HCT116 (cell line): ENCODE measurements at regions not wholly inside any gene's neighbourhood (a gene's known extent, or its start where the extent isn't known, plus 50 kb on each side); places are given as distances from the start of the nearest gene placed in this dataset.

Experiments
- ATAC-seq: fragments of 200-7000 bp; cut with Tn5 transposase; 2 replicates; pipeline ENCODE4 v1.9.1; 2020; ENCODE audit warnings: mild to moderate bottlenecking, moderate library complexity
- BruUV-seq: library from RNA; stranded (reverse); fragments of 400-500 nt; replicated peaks from 2 replicates; lab custom pipeline; 2021; lab: Mats Ljungman, UMichigan
- CTCF ChIA-PET: fragments of 300-600 bp; sonication (Branson Sonifier 250); formaldehyde crosslinking; loops from one replicate; lab custom pipeline; 2021; ENCODE audit warnings: antibody characterized with exemption; lab: Charles Lee
- POLR2A ChIA-PET: fragments of 300-600, 350-600 bp; sonication (Branson Sonifier 250); formaldehyde crosslinking; loops from one replicate; lab custom pipeline; 2021; ENCODE audit warnings: antibody characterized with exemption; lab: Charles Lee
- RAD21 ChIA-PET, 2 experiments: fragments of 300-600 bp; sonication (Branson Sonifier 250); formaldehyde crosslinking; loops; one replicate each; lab custom pipeline; 2023; ENCODE audit warnings: low total read pairs in 2 of 2; ENCODE audit not compliant: uncharacterized antibody in 2 of 2, unreplicated experiment in 2 of 2, low non-redundant PET in 1 of 2; lab: Charles Lee
- DNase-seq: peaks from one replicate; pipeline ENCODE4 v3.0.0-alpha.2; 2010; ENCODE audit warnings: low read depth, low spot score
- H2AFZ ChIP-seq: fragments of 200-600 bp; shearing (Covaris generic), sonication (generic); 2 replicates; pipeline ENCODE4 v1.6.1; 2017; ENCODE audit warnings: low read depth, mixed run types, mixed read lengths, antibody characterized with exemption, low read length; ENCODE audit not compliant: poor library complexity, severe bottlenecking
- H3K27ac ChIP-seq: 2 replicates; pipeline ENCODE4 v1.5.1; 2012; ENCODE audit warnings: low read depth, low read length
- H3K27me3 ChIP-seq: fragments of 200-600 bp; sonication (generic); 2 replicates; pipeline ENCODE4 v1.6.1; 2016; ENCODE audit warnings: mixed run types, low read length, mixed read lengths; ENCODE audit not compliant: insufficient read depth
- H3K36me3 ChIP-seq, 2 experiments: fragments of 200-500 bp in 1 of 2; fragments of 200-600 bp in 1 of 2; sonication (Bioruptor generic) in 1 of 2; sonication (generic) in 1 of 2; 2 replicates each; pipeline versions ENCODE4 v1.5.1 to v1.6.1; 2014 to 2016; ENCODE audit warnings: low read length in 2 of 2, inconsistent platforms in 1 of 2, mixed read lengths in 1 of 2, mixed run types in 1 of 2; ENCODE audit not compliant: insufficient read depth in 2 of 2, control insufficient read depth in 1 of 2
- H3K4me1 ChIP-seq, 2 experiments: fragments of 200-600 bp in 1 of 2; sonication (generic) in 1 of 2; 2 replicates each; pipeline versions ENCODE4 v1.5.1 to v1.6.1; 2012 to 2017; ENCODE audit warnings: low read length in 2 of 2, inconsistent platforms in 1 of 2, mild to moderate bottlenecking in 1 of 2, mixed read lengths in 1 of 2, mixed run types in 1 of 2, moderate library complexity in 1 of 2; ENCODE audit not compliant: insufficient read depth in 2 of 2, control insufficient read depth in 1 of 2
- H3K4me2 ChIP-seq: fragments of 200-600 bp; sonication (generic); 2 replicates; pipeline ENCODE4 v1.6.1; 2017; ENCODE audit warnings: mixed run types, low read length, mixed read lengths
- H3K4me3 ChIP-seq, 2 experiments: fragments of 200-600 bp in 1 of 2; sonication (generic) in 1 of 2; replicated peaks in 1 of 2; 2 replicates each; pipeline ENCODE4 v1.5.1; 2011 to 2016; ENCODE audit warnings: low read length in 2 of 2, control low read depth in 1 of 2, low read depth in 1 of 2, mild to moderate bottlenecking in 1 of 2, mixed read lengths in 1 of 2, mixed run types in 1 of 2
- H3K79me2 ChIP-seq: fragments of 200-600 bp; sonication (generic); 2 replicates; pipeline ENCODE4 v1.6.1; 2017; ENCODE audit warnings: mild to moderate bottlenecking, mixed run types, low read length, moderate library complexity, mixed read lengths; ENCODE audit not compliant: insufficient read depth
- H3K9ac ChIP-seq: fragments of 200-600 bp; sonication (generic); 2 replicates; pipeline ENCODE4 v1.6.1; 2016; ENCODE audit warnings: low read length, mixed read lengths
- H3K9me2 ChIP-seq: fragments of 200-600 bp; sonication (generic), shearing (Covaris generic); 2 replicates; pipeline ENCODE4 v1.6.1; 2017; ENCODE audit warnings: mixed run types, mild to moderate bottlenecking, moderate library complexity; ENCODE audit not compliant: insufficient read depth
- H3K9me3 ChIP-seq, 2 experiments: fragments of 200-500 bp in 1 of 2; fragments of 200-600 bp in 1 of 2; sonication (Bioruptor generic) in 1 of 2; sonication (generic) in 1 of 2; 2 replicates each; pipeline ENCODE4 v1.6.1; 2014 to 2017; ENCODE audit warnings: low read length in 2 of 2, mixed read lengths in 2 of 2, inconsistent platforms in 1 of 2, low read depth in 1 of 2, mild to moderate bottlenecking in 1 of 2, mixed run types in 1 of 2, moderate library complexity in 1 of 2; ENCODE audit not compliant: control insufficient read depth in 1 of 2, insufficient read depth in 1 of 2
- H4K20me1 ChIP-seq: fragments of 200-600 bp; sonication (generic), shearing (Covaris generic); 2 replicates; pipeline ENCODE4 v1.6.1; 2017; ENCODE audit warnings: mixed run types, mild to moderate bottlenecking, moderate library complexity; ENCODE audit not compliant: insufficient read depth
- CBX3 ChIP-seq: IDR thresholded peaks from 2 replicates; pipeline ENCODE4 v1.6.1; 2012; ENCODE audit warnings: low read depth
- CEBPB ChIP-seq: IDR thresholded peaks from 2 replicates; pipeline ENCODE4 v1.6.1; 2012; ENCODE audit warnings: low read depth
- EGR1 ChIP-seq: IDR thresholded peaks from 2 replicates; pipeline ENCODE4 v1.6.1; 2012; ENCODE audit warnings: low read depth
- ELF1 ChIP-seq: IDR thresholded peaks from 2 replicates; pipeline ENCODE4 v1.6.1; 2012; ENCODE audit warnings: low read depth, borderline replicate concordance
- EZH2 ChIP-seq: fragments of 200-600 bp; sonication (generic); IDR thresholded peaks from 2 replicates; pipeline ENCODE4 v1.6.1; 2017; ENCODE audit warnings: antibody characterized with exemption, mixed run types
- EZH2phosphoT487 ChIP-seq: fragments of 200-600 bp; IDR thresholded peaks from 2 replicates; pipeline ENCODE4 v1.6.1; 2018; ENCODE audit warnings: antibody characterized with exemption, borderline replicate concordance
- POLR2A ChIP-seq: IDR thresholded peaks from 2 replicates; pipeline ENCODE4 v1.7.0; 2011; ENCODE audit warnings: borderline replicate concordance; ENCODE audit not compliant: insufficient read depth, insufficient read length; ENCODE audit errors: extremely low read depth
- RAD21 ChIP-seq: IDR thresholded peaks from 2 replicates; pipeline ENCODE4 v1.6.1; 2012; ENCODE audit warnings: low read depth, mild to moderate bottlenecking
- SP1 ChIP-seq: IDR thresholded peaks from 2 replicates; pipeline ENCODE4 v1.6.1; 2012; ENCODE audit warnings: low read depth
- SRF ChIP-seq: IDR thresholded peaks from 2 replicates; pipeline ENCODE4 v1.6.1; 2012; ENCODE audit warnings: low read depth
- TCF7L2 ChIP-seq: IDR thresholded peaks from 2 replicates; pipeline ENCODE4 v1.7.0; 2011; ENCODE audit warnings: borderline replicate concordance, inconsistent platforms; ENCODE audit not compliant: insufficient read depth, insufficient read length; ENCODE audit errors: extremely low read depth
- YY1 ChIP-seq: IDR thresholded peaks from 2 replicates; pipeline ENCODE4 v1.6.1; 2011; ENCODE audit warnings: low read length, low read depth, moderate library complexity, mild to moderate bottlenecking; ENCODE audit not compliant: insufficient replicate concordance; ENCODE audit errors: extremely low read depth
- ZFX ChIP-seq: fragments of 450-650 bp; IDR thresholded peaks from 2 replicates; pipeline ENCODE4 v1.6.1; 2017
- ZNF274 ChIP-seq: fragments of 200-500 bp; sonication (Bioruptor generic); IDR thresholded peaks from 2 replicates; pipeline ENCODE4 v1.6.1; 2014; ENCODE audit warnings: mild to moderate bottlenecking, low read depth, low read length, inconsistent platforms
- intact Hi-C: fragments of 100-400 bp; cut with micrococcal nuclease; formaldehyde crosslinking; loops from 2 replicates; pipeline ENCODE4 v1.10.0; 2022
- TF ChIP-seq, protein P1 (sequence below): IDR thresholded peaks from 2 replicates; pipeline ENCODE4 v1.6.1; 2012; ENCODE audit warnings: low read depth
- TF ChIP-seq, protein P2 (sequence below): IDR thresholded peaks from 2 replicates; pipeline ENCODE4 v1.6.1; 2011; ENCODE audit warnings: mild to moderate bottlenecking, low read length, moderate library complexity; ENCODE audit not compliant: insufficient replicate concordance; ENCODE audit errors: extremely low read depth
- TF ChIP-seq, protein P3 (sequence below): IDR thresholded peaks from 2 replicates; pipeline ENCODE4 v1.6.1; 2012
- TF ChIP-seq, protein P4 (sequence below), 3 experiments: fragments of 200-600 bp in 1 of 3; sonication (generic) in 1 of 3; IDR thresholded peaks in 2 of 3; conservative IDR thresholded peaks in 1 of 3; 2 replicates each; pipeline ENCODE4 v1.5.1; 2012 to 2017; ENCODE audit warnings: low read depth in 2 of 3, low read length in 2 of 3, antibody characterized with exemption in 1 of 3, borderline replicate concordance in 1 of 3, control low read depth in 1 of 3, mild to moderate bottlenecking in 1 of 3, mixed read lengths in 1 of 3, mixed run types in 1 of 3, moderate library complexity in 1 of 3; ENCODE audit not compliant: insufficient read depth in 1 of 3
- TF ChIP-seq, protein P5 (sequence below): IDR thresholded peaks from 2 replicates; pipeline ENCODE4 v1.6.1; 2012

DNA sequence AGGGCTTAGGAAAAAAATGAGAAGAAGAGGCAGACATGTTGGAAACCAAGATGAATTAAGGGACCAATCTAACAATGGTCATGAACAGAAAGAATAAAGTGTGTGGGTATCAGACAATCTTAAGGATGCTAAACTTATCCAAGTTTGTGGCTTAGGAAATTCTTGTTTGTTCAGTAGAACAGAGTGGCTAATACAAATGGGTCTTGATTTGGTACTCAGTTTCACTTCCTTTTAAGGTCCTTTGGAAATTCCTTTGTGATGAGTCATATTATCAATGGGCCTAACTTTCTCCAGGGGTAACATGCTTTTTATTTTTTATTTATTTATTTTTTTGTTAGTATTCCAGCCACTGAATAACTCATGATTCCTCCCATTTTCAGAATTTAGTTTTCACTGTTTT lies 1154.7 kb upstream of the FLRT2 start:
- TF ChIP-seq EZH2, result no peak
- no peak for TF ChIP-seq POLR2A
- TF ChIP-seq, protein P1, sequence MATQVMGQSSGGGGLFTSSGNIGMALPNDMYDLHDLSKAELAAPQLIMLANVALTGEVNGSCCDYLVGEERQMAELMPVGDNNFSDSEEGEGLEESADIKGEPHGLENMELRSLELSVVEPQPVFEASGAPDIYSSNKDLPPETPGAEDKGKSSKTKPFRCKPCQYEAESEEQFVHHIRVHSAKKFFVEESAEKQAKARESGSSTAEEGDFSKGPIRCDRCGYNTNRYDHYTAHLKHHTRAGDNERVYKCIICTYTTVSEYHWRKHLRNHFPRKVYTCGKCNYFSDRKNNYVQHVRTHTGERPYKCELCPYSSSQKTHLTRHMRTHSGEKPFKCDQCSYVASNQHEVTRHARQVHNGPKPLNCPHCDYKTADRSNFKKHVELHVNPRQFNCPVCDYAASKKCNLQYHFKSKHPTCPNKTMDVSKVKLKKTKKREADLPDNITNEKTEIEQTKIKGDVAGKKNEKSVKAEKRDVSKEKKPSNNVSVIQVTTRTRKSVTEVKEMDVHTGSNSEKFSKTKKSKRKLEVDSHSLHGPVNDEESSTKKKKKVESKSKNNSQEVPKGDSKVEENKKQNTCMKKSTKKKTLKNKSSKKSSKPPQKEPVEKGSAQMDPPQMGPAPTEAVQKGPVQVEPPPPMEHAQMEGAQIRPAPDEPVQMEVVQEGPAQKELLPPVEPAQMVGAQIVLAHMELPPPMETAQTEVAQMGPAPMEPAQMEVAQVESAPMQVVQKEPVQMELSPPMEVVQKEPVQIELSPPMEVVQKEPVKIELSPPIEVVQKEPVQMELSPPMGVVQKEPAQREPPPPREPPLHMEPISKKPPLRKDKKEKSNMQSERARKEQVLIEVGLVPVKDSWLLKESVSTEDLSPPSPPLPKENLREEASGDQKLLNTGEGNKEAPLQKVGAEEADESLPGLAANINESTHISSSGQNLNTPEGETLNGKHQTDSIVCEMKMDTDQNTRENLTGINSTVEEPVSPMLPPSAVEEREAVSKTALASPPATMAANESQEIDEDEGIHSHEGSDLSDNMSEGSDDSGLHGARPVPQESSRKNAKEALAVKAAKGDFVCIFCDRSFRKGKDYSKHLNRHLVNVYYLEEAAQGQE, result no peak
- TF ChIP-seq ZNF274, result no peak
- TF ChIP-seq, protein P2, sequence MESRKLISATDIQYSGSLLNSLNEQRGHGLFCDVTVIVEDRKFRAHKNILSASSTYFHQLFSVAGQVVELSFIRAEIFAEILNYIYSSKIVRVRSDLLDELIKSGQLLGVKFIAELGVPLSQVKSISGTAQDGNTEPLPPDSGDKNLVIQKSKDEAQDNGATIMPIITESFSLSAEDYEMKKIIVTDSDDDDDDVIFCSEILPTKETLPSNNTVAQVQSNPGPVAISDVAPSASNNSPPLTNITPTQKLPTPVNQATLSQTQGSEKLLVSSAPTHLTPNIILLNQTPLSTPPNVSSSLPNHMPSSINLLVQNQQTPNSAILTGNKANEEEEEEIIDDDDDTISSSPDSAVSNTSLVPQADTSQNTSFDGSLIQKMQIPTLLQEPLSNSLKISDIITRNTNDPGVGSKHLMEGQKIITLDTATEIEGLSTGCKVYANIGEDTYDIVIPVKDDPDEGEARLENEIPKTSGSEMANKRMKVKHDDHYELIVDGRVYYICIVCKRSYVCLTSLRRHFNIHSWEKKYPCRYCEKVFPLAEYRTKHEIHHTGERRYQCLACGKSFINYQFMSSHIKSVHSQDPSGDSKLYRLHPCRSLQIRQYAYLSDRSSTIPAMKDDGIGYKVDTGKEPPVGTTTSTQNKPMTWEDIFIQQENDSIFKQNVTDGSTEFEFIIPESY, result no peak
- no peak for TF ChIP-seq SP1
- no peak for TF ChIP-seq CEBPB
- TF ChIP-seq YY1, result no peak
- TF ChIP-seq, protein P3, sequence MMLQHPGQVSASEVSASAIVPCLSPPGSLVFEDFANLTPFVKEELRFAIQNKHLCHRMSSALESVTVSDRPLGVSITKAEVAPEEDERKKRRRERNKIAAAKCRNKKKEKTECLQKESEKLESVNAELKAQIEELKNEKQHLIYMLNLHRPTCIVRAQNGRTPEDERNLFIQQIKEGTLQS, result no peak
- no peak for TF ChIP-seq TCF7L2
- TF ChIP-seq RAD21, result no peak
- no peak for TF ChIP-seq SRF
- TF ChIP-seq CBX3, result no peak
- TF ChIP-seq ELF1, result no peak
- TF ChIP-seq ZFX, result no peak
- TF ChIP-seq, protein P4, sequence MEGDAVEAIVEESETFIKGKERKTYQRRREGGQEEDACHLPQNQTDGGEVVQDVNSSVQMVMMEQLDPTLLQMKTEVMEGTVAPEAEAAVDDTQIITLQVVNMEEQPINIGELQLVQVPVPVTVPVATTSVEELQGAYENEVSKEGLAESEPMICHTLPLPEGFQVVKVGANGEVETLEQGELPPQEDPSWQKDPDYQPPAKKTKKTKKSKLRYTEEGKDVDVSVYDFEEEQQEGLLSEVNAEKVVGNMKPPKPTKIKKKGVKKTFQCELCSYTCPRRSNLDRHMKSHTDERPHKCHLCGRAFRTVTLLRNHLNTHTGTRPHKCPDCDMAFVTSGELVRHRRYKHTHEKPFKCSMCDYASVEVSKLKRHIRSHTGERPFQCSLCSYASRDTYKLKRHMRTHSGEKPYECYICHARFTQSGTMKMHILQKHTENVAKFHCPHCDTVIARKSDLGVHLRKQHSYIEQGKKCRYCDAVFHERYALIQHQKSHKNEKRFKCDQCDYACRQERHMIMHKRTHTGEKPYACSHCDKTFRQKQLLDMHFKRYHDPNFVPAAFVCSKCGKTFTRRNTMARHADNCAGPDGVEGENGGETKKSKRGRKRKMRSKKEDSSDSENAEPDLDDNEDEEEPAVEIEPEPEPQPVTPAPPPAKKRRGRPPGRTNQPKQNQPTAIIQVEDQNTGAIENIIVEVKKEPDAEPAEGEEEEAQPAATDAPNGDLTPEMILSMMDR (IDR thresholded peaks at IDR 0.05 in 2 of 3, conservative IDR thresholded peaks at IDR 0.05 in 1 of 3; ENCODE audit: borderline replicate concordance in 1 of 3, insufficient read depth in 1 of 3, low read depth in 2 of 3, low read length in 2 of 3), result no peak
- TF ChIP-seq EGR1, result no peak
- no peak for TF ChIP-seq EZH2phosphoT487
- TF ChIP-seq, protein P5, sequence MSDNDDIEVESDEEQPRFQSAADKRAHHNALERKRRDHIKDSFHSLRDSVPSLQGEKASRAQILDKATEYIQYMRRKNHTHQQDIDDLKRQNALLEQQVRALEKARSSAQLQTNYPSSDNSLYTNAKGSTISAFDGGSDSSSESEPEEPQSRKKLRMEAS, result no peak
- ChIA-PET RAD21 (no interaction called here), POLR2A (no interaction called here), CTCF (no interaction called here)
- no peaks in the 10 kb centered on the region for H3K79me2 ChIP-seq
- BruUV-seq, result no TSS peak
- no peak overlapping the region for H3K4me2 ChIP-seq
- no peaks in the 10 kb centered on the region for H3K27me3 ChIP-seq
- ATAC-seq, result no peak
- H3K9me3 ChIP-seq, result peaks cover 16 to 21% of the 10 kb centered on the region in 2 experiments; a peak in 2 of 4 replicates
- no peak overlapping the region for H3K27ac ChIP-seq
- H4K20me1 ChIP-seq, result no peaks in the 10 kb centered on the region
- no peaks in the 10 kb centered on the region for H3K9me2 ChIP-seq
- H3K9ac ChIP-seq, result no peak overlapping the region
- H3K4me1 ChIP-seq, result no peaks in the 10 kb centered on the region
- no peaks in the 10 kb centered on the region for H3K36me3 ChIP-seq
- no peak for DNase-seq
- H2AFZ ChIP-seq, result no peak overlapping the region
- no peak overlapping the region for H3K4me3 ChIP-seq
- intact Hi-C loops, result no loop called here
